Choroid plexus epithelial cell (primary cell): ENCODE measurements at regions not wholly inside any gene's neighbourhood (a gene's known extent, or its start where the extent isn't known, plus 50 kb on each side); places are given as distances from the start of the nearest gene placed in this dataset.

ENCODE experiments used
- DNase-seq: peaks from one replicate; pipeline ENCODE4 v3.0.0-alpha.2; 2010; ENCODE audit warnings: low read depth
- H3K4me3 ChIP-seq: 2 replicates; pipeline ENCODE4 v1.5.1; 2011; ENCODE audit warnings: low read depth, mild to moderate bottlenecking, control low read depth, low read length, moderate library complexity
- CTCF ChIP-seq: conservative IDR thresholded peaks from 2 replicates; pipeline ENCODE4 v1.5.1; 2011; ENCODE audit warnings: low read depth, mild to moderate bottlenecking, control low read depth, inconsistent platforms, low read length, moderate library complexity

GRCh38 chr3:24033818-24034217 lies 88.7 kb downstream of the NR1D2 start:
- no peak for DNase-seq
- TF ChIP-seq CTCF = no peak

GRCh38 chr3:24034464-24034863 lies 89.4 kb downstream of the NR1D2 start:
- H3K4me3 ChIP-seq = no peak overlapping the region
- peak; percentile 14 for DNase-seq
- no peak for TF ChIP-seq CTCF

More at GRCh38 chr3:24033818-24034217, 88.7 kb downstream of the NR1D2 start:
- H3K4me3 ChIP-seq = no peak overlapping the region

- no peak for TF ChIP-seq CTCF
Observed at GRCh38 chr3:24037971-24038370, 92.9 kb downstream of the NR1D2 start.

GRCh38 chr3:24040311-24040710 lies 95.2 kb downstream of the NR1D2 start:
- TF ChIP-seq CTCF = no peak
- DNase-seq = no peak
- H3K4me3 ChIP-seq = no peak overlapping the region

More at GRCh38 chr3:24037971-24038370, 92.9 kb downstream of the NR1D2 start:
- DNase-seq = no peak
- H3K4me3 ChIP-seq = no peak overlapping the region

- H3K4me3 ChIP-seq = no peak overlapping the region
- peak; percentile 61 for DNase-seq
- TF ChIP-seq CTCF = no peak
Observed at GRCh38 chr3:24042174-24043059, 97.3 kb downstream of the NR1D2 start.

GRCh38 chr3:24043168-24043567 lies 98.1 kb downstream of the NR1D2 start:
- no peak overlapping the region for H3K4me3 ChIP-seq
- no peak for DNase-seq
- TF ChIP-seq CTCF = no peak

- no peak for DNase-seq
- no peak overlapping the region for H3K4me3 ChIP-seq
- TF ChIP-seq CTCF = no peak
Observed at GRCh38 chr3:24043985-24044384, 98.9 kb downstream of the NR1D2 start.
